C4-2B (cell line): ENCODE measurements at regions not wholly inside any gene's neighbourhood (a gene's known extent, or its start where the extent isn't known, plus 50 kb on each side); places are given as distances from the start of the nearest gene placed in this dataset.

Source experiments
- ZFX ChIP-seq: fragments of 450-650 bp; IDR thresholded peaks from 2 replicates; pipeline ENCODE4 v1.6.1; 2017
- TF ChIP-seq, protein P1 (sequence below): fragments of 450-650 bp; conservative IDR thresholded peaks from 2 replicates; pipeline ENCODE4 v1.5.1; 2017; ENCODE audit warnings: mild to moderate bottlenecking

DNA sequence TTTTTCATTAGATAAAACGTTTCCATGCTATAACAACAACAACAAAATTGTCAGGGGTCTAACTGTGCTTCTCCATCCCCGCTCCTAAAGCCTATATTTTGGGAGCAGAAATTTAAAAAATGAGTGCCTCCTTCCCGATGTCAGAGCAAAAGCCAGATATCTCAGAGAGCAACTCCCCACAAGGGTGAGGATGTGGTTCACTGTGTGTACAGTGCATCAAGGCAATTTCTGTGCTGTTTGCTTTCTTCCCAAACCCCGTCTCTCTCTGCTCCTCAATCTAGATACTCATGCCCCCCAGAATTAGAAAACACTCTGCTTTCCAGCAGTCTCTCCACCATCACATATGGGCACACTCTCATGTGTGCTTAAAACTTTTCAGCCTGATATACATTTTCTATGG is 76.7 kb upstream of the MBNL1 start:
- TF ChIP-seq, protein P1, sequence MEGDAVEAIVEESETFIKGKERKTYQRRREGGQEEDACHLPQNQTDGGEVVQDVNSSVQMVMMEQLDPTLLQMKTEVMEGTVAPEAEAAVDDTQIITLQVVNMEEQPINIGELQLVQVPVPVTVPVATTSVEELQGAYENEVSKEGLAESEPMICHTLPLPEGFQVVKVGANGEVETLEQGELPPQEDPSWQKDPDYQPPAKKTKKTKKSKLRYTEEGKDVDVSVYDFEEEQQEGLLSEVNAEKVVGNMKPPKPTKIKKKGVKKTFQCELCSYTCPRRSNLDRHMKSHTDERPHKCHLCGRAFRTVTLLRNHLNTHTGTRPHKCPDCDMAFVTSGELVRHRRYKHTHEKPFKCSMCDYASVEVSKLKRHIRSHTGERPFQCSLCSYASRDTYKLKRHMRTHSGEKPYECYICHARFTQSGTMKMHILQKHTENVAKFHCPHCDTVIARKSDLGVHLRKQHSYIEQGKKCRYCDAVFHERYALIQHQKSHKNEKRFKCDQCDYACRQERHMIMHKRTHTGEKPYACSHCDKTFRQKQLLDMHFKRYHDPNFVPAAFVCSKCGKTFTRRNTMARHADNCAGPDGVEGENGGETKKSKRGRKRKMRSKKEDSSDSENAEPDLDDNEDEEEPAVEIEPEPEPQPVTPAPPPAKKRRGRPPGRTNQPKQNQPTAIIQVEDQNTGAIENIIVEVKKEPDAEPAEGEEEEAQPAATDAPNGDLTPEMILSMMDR = no peak
- TF ChIP-seq ZFX = no peak
